K562 (cell line): ENCODE measurements at regions not wholly inside any gene's neighbourhood (a gene's known extent, or its start where the extent isn't known, plus 50 kb on each side); places are given as distances from the start of the nearest gene placed in this dataset.

ENCODE experiments used
- ATAC-seq: fragments of 200-7000 bp; cut with Tn5 transposase; 3 replicates; pipeline ENCODE4 v1.9.1; 2020; ENCODE audit warnings: moderate library complexity
- BruUV-seq: library from RNA; stranded (reverse); fragments of 400-500 nt; replicated peaks from 2 replicates; lab custom pipeline; 2021; lab: Mats Ljungman, UMichigan
- CTCF ChIA-PET: fragments of 300-600 bp; formaldehyde crosslinking; extraction: SDS; loops from one replicate; lab custom pipeline; 2021; ENCODE audit warnings: low intra/inter-chr PET ratio; lab: Yijun Ruan, JAX
- POLR2A ChIA-PET: fragments of 300-600, 350-650 bp; sonication (Branson Sonifier 250); formaldehyde crosslinking; extraction: SDS; loops from one replicate; lab custom pipeline; 2021; ENCODE audit warnings: antibody characterized with exemption, inconsistent platforms; lab: Yijun Ruan, JAX
- DNase-seq, 4 experiments: peaks; one replicate each; pipeline versions ENCODE4 v3.0.0 to v3.0.0-alpha.2; 2011 to 2018; ENCODE audit warnings: low spot score in 3 of 4, mixed read lengths in 3 of 4; ENCODE audit errors: extremely low read depth in 1 of 4
- FAIRE-seq: peaks from 2 replicates; lab custom pipeline; 2011; peaks lifted over from hg19 to GRCh38; lab: Jason Lieb, UNC
- H2AFZ ChIP-seq: 2 replicates; pipeline ENCODE4 v1.6.0; 2011; ENCODE audit warnings: low read depth, low read length, control low read depth, inconsistent platforms
- H3K27ac ChIP-seq: fragments of 200-600 bp; 3 replicates; pipeline ENCODE4 v1.8.0; 2011; ENCODE audit warnings: low read depth, mild to moderate bottlenecking, control low read depth, inconsistent platforms, low read length, moderate library complexity, mixed read lengths; ENCODE audit errors: extremely low read depth
- H3K27me3 ChIP-seq, 2 experiments: fragments of 300-600 bp in 1 of 2; 2 replicates in 1 of 2; 3 replicates in 1 of 2; pipeline versions ENCODE4 v1.6.0 to v1.8.0; 2011; ENCODE audit warnings: inconsistent platforms in 2 of 2, low read length in 2 of 2, mild to moderate bottlenecking in 1 of 2, mixed read lengths in 1 of 2, moderate library complexity in 1 of 2; ENCODE audit not compliant: control insufficient read depth in 2 of 2, insufficient read depth in 2 of 2
- H3K36me3 ChIP-seq: fragments of 300-600 bp; 3 replicates; pipeline ENCODE4 v1.8.0; 2011; ENCODE audit warnings: mild to moderate bottlenecking, low read length, inconsistent platforms; ENCODE audit not compliant: control insufficient read depth, insufficient read depth
- H3K4me1 ChIP-seq, 2 experiments: fragments of 200-600 bp in 1 of 2; replicated peaks in 1 of 2; 2 replicates in 1 of 2; 3 replicates in 1 of 2; pipeline versions ENCODE4 v1.5.1 to v1.8.0; 2011; ENCODE audit warnings: inconsistent platforms in 2 of 2, low read length in 2 of 2, mild to moderate bottlenecking in 1 of 2, mixed read lengths in 1 of 2, moderate library complexity in 1 of 2; ENCODE audit not compliant: control insufficient read depth in 2 of 2, insufficient read depth in 2 of 2
- H3K4me2 ChIP-seq: 2 replicates; pipeline ENCODE4 v1.6.1; 2011; ENCODE audit warnings: low read length, control low read depth, inconsistent platforms, mixed read lengths; ENCODE audit not compliant: insufficient read depth
- H3K4me3 ChIP-seq: fragments of 200-600 bp; sonication (generic), shearing (Covaris generic); 2 replicates; pipeline ENCODE4 v1.5.1; 2016; ENCODE audit warnings: control low read depth, inconsistent platforms
- H3K79me2 ChIP-seq: fragments of 200-600 bp; 3 replicates; pipeline ENCODE4 v1.8.0; 2011; ENCODE audit warnings: low read length, inconsistent platforms; ENCODE audit not compliant: control insufficient read depth, insufficient read depth
- H3K9ac ChIP-seq, 2 experiments: 2 replicates each; pipeline versions ENCODE4 v1.6.0 to v1.6.1; 2011; ENCODE audit warnings: low read depth in 2 of 2, low read length in 2 of 2, control low read depth in 1 of 2, inconsistent platforms in 1 of 2, mild to moderate bottlenecking in 1 of 2, mixed read lengths in 1 of 2; ENCODE audit not compliant: insufficient read depth in 1 of 2
- H3K9me1 ChIP-seq: one replicate; pipeline ENCODE4 v1.6.0; 2011; ENCODE audit warnings: inconsistent platforms, mild to moderate bottlenecking, low read length, moderate library complexity; ENCODE audit not compliant: control insufficient read depth, insufficient read depth
- H3K9me3 ChIP-seq: replicated peaks from 2 replicates; pipeline ENCODE4 v1.5.1; 2011; ENCODE audit warnings: low read depth, low read length, inconsistent platforms; ENCODE audit not compliant: control insufficient read depth, insufficient read depth
- H4K20me1 ChIP-seq: replicated peaks from 2 replicates; pipeline ENCODE4 v1.6.1; 2011; ENCODE audit warnings: low read length, inconsistent platforms, mixed read lengths; ENCODE audit not compliant: control insufficient read depth, insufficient read depth
- CBX5 ChIP-seq: IDR thresholded peaks from 2 replicates; pipeline ENCODE4 v1.6.1; 2014; ENCODE audit warnings: low read depth, borderline replicate concordance
- CHD1 ChIP-seq: fragments of 200-600 bp; sonication (generic); IDR thresholded peaks from one replicate; pipeline ENCODE4 v1.6.1; 2012; ENCODE audit warnings: mild to moderate bottlenecking, moderate library complexity, low read length, inconsistent platforms
- FIP1L1 ChIP-seq: fragments of 200-400 bp; formaldehyde crosslinking; IDR thresholded peaks from 2 replicates; pipeline ENCODE4 v1.6.1; 2018; ENCODE audit warnings: mild to moderate bottlenecking, low read depth, low read length; ENCODE audit not compliant: poor library complexity, severe bottlenecking
- KDM1A ChIP-seq, 2 experiments: fragments of 450-650 bp; IDR thresholded peaks; 2 replicates each; pipeline ENCODE4 v1.6.1; 2016; ENCODE audit warnings: mild to moderate bottlenecking in 2 of 2
- MCM5 ChIP-seq: fragments of 450-650 bp; IDR thresholded peaks from 2 replicates; pipeline ENCODE4 v1.6.1; 2016; ENCODE audit warnings: low read depth
- ZNF140 ChIP-seq: fragments of 250-450 bp; sonication (Bioruptor Pico); IDR thresholded peaks from 2 replicates; pipeline ENCODE4 v1.8.0; 2021; ENCODE audit warnings: moderate library complexity, mild to moderate bottlenecking, inconsistent platforms
- ZNF274 ChIP-seq: IDR thresholded peaks from 2 replicates; pipeline ENCODE4 v1.6.1; 2011; ENCODE audit warnings: low read depth, mild to moderate bottlenecking, low read length, moderate library complexity, borderline replicate concordance
- ZNF589 ChIP-seq: fragments of 200-800 bp; sonication (Bioruptor generic); IDR thresholded peaks from 2 replicates; pipeline ENCODE4 v1.6.1; 2016; ENCODE audit warnings: low read depth, missing genetic modification characterization, missing compliant biosample characterization
- WGBS: fragments of 100-300 bp; shearing (Covaris generic); methylation state at CpG from one replicate; pipeline ENCODE4 v1.1.6; 2016; ENCODE audit warnings: low coverage, mixed read lengths; ENCODE audit not compliant: insufficient coverage; ENCODE audit errors: missing lambda C conversion rate; 5-methylcytosine and 5-hydroxymethylcytosine counted together
- in situ Hi-C: fragments of 300-500 bp; cut with MboI; formaldehyde crosslinking; loops from 4 replicates; pipeline ENCODE4 v1.15.0; 2018; ENCODE audit warnings: inconsistent platforms, mixed read lengths
- intact Hi-C: fragments of 100-400 bp; cut with micrococcal nuclease; formaldehyde crosslinking; loops from 2 replicates; pipeline ENCODE4 v1.14.2; 2022
- TF ChIP-seq, protein P1 (sequence below): sonication (generic); IDR thresholded peaks from 2 replicates; pipeline ENCODE4 v1.6.1; 2016

DNA sequence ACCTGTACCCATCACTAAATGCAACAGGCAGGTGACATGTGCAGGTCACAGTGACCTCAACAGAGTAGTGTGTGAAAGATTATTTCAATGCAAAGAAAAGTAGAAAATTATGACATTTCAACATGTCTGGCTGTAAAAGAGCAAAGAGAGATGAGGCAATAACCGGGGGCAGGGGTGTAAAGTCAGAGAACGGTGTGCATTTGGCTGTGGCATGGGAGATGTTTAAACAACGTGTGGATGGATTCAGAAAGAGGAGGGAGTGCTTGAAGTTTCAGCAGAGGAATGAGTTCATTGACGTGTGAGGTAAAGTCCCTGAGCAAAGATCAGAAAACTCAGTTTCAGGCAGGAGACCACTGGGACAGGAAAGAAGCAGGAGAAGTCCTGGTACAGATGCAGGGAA, 229.7 kb downstream of the BUD13 start (continued):
- TF ChIP-seq CHD1: no peak
- no peak for TF ChIP-seq ZNF589 (CRISPR knock-in tag)
- no peak for TF ChIP-seq ZNF274
- no peak for TF ChIP-seq CBX5

DNA sequence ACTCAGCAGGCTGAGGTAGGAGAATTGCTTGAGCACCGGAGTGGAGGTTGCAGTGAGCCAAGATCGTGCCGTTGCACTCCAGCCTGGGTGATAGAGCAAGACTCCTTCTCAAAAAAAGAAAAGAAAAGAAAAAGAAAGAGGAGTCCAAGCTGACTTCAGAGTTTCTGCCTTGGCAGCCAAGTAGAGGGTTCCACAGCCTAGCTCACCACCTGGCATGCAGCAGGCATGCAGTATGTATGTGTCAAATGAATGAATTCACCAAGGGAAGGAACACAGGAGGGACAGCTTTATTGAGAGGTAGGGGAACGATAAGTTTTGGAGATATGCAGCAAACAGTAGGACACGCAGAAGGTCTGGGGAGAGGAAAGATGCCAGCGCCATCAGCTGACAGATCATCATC, 230.4 kb downstream of the BUD13 start:
- no TSS peak for BruUV-seq
- Histone ChIP-seq H3K9me3 (no peaks in the 10 kb centered on the region), H3K27ac (no peak overlapping the region), H3K27me3 (peaks cover 0 to 16% of the 10 kb centered on the region in 2 experiments; a peak in 2 of 5 replicates), H3K79me2 (no peaks in the 10 kb centered on the region), H3K4me1 (no peaks in the 10 kb centered on the region; a peak in 1 of 5 replicates), H4K20me1 (no peaks in the 10 kb centered on the region), H3K9me1 (no peaks in the 10 kb centered on the region), H3K36me3 (no peaks in the 10 kb centered on the region), H2AFZ (no peak overlapping the region), H3K9ac (no peak overlapping the region), H3K4me2 (no peak overlapping the region), H3K4me3 (no peak overlapping the region)
- ATAC-seq (no peak), DNase-seq (no peak), FAIRE-seq (no peak)
- WGBS: 0% methylated on average over 6 of the region's 6 CpGs
- TF ChIP-seq, protein P1, sequence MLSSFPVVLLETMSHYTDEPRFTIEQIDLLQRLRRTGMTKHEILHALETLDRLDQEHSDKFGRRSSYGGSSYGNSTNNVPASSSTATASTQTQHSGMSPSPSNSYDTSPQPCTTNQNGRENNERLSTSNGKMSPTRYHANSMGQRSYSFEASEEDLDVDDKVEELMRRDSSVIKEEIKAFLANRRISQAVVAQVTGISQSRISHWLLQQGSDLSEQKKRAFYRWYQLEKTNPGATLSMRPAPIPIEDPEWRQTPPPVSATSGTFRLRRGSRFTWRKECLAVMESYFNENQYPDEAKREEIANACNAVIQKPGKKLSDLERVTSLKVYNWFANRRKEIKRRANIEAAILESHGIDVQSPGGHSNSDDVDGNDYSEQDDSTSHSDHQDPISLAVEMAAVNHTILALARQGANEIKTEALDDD: no peak
- no peak for TF ChIP-seq ZNF140 (CRISPR knock-in tag)
- TF ChIP-seq MCM5: no peak
- TF ChIP-seq FIP1L1: no peak
- TF ChIP-seq KDM1A (IDR thresholded peaks at IDR 0.05): no peak
- ChIA-PET CTCF (no interaction called here), POLR2A (no interaction called here)
- in situ Hi-C loops: no loop called here
- intact Hi-C loops: no loop called here
